Epithelial cell of esophagus (primary cell): ENCODE measurements at regions not wholly inside any gene's neighbourhood (a gene's known extent, or its start where the extent isn't known, plus 50 kb on each side); places are given as distances from the start of the nearest gene placed in this dataset.

Experiments used
- DNase-seq: peaks from one replicate; pipeline ENCODE4 v3.0.0; 2010; ENCODE audit warnings: low read depth
- H3K4me3 ChIP-seq: 2 replicates; pipeline ENCODE4 v1.5.1; 2011; ENCODE audit warnings: mild to moderate bottlenecking, low read length, control low read depth
- TF ChIP-seq, protein P1 (sequence below): IDR thresholded peaks from 2 replicates; pipeline ENCODE4 v1.5.1; 2011; ENCODE audit warnings: low read depth, mild to moderate bottlenecking, low read length, control low read depth, inconsistent platforms; ENCODE audit not compliant: insufficient read depth; ENCODE audit errors: missing control alignments

DNA sequence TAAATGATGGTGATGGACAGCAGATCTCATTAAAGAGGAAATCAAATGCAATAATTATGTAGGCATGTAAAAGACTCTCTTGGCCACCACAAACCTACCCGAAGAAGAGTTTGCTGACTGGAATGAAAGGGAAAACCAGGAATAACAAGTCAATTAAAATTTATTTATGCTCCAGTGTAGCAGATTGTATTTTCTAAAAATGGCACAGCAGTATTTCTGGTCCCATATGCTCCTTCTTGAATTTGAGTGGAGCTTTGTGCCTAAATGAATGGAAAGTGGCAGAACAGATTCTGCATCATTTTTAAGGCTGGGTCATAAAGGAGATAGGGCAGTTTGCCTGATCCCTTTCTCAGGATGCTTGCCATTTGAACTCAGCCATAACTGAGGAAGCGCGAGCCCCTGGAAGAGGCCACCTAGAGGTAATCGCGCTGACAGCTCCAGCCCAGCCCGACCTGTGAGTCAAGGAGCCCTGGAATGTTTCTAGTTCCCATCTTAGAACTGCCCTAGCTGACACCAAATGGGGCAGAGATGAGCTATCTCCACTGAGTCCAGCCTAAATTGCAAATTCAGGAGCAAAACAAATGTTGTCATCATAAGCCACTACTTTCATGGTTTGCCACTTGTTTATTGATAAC is 229.2 kb upstream of the TMTC1 start:
- DNase-seq = no peak
- TF ChIP-seq, protein P1, sequence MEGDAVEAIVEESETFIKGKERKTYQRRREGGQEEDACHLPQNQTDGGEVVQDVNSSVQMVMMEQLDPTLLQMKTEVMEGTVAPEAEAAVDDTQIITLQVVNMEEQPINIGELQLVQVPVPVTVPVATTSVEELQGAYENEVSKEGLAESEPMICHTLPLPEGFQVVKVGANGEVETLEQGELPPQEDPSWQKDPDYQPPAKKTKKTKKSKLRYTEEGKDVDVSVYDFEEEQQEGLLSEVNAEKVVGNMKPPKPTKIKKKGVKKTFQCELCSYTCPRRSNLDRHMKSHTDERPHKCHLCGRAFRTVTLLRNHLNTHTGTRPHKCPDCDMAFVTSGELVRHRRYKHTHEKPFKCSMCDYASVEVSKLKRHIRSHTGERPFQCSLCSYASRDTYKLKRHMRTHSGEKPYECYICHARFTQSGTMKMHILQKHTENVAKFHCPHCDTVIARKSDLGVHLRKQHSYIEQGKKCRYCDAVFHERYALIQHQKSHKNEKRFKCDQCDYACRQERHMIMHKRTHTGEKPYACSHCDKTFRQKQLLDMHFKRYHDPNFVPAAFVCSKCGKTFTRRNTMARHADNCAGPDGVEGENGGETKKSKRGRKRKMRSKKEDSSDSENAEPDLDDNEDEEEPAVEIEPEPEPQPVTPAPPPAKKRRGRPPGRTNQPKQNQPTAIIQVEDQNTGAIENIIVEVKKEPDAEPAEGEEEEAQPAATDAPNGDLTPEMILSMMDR = no peak
- no peak overlapping the region for H3K4me3 ChIP-seq

DNA sequence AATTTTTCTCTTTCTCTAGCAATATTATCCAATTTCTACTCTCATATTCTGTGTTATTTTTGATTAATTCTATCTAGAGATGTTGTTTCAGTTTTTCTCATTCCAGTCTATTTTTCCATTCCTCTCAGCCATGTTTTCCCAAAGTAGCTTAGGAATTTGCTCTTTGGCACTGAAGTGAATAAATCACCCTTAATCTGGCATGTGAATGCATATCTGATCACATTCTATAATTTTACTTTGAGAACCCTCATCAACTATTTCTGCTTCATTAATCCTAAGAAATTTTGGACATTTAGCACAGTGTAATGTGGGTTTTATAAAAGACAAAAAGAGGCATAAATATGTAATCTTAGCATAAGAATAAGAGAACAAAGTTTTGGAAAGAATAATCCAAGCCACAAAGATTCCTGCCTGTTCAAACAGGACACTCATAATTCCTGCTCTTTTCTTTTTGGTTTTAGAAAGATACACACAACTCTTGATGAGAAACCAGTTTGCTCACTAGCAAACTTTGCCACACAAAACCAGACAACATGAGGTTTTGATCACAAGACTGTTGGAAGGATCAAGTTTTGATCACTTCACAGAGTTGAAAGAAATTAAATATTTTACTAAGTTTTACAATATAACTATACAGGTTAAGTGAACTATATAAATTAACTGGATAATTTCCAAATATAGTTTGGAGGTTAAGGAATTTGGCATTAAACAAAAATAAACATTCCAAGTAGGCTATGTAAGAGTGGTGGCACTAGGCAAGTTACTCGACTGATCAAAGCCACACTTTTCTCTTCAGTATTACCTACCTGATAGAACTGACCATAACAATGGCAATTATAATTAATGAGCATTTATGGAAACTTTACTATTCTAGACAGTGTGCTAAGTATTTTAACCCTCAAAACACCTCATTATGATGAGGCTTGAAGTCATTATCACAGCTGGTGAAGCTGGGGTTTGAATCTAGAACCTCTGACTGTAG is 226.6 kb upstream of the TMTC1 start:
- no peak for DNase-seq
- TF ChIP-seq, protein P1 = no peak
- no peak overlapping the region for H3K4me3 ChIP-seq

DNA sequence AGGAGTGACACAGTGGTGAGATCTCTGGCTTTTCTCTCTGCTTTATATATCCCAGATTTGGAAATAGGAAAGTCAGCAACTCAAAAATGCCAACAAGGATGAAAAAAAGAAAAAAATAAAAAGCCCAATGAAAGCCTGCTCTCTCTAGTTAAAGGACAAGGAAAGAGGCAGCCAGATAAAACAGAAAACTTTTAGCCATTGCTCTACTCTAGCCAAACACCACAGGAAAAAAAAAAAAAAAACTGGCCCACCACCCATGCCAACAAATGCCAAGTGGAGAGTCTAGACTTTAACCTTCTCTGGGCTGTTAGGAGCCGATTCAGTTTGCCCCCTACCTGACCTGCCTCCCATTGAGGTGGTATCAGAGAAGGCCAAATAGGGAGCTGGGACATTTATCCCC is 222.3 kb upstream of the TMTC1 start:
- TF ChIP-seq, protein P1 = no peak
- DNase-seq = no peak
- no peak overlapping the region for H3K4me3 ChIP-seq

DNA sequence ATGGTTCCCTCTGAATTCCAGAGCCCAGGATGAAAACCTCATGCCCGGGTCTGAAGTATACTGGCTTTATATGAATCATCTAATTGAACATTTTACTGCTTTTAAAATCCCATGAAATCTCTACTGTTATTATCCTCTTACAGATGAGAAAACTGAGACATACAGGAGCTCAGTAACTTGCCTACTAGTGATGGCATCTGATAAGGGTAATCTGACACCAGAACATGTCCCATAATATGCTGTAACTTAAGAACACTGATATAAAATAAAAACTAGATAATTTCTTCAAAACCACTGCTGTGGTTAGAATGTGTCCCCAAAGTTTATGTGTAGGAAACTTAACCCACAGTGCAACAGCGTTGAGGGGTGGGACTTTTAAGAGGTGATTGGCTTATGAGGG is 219.6 kb upstream of the TMTC1 start:
- H3K4me3 ChIP-seq = no peak overlapping the region
- DNase-seq = no peak
- TF ChIP-seq, protein P1 = no peak

DNA sequence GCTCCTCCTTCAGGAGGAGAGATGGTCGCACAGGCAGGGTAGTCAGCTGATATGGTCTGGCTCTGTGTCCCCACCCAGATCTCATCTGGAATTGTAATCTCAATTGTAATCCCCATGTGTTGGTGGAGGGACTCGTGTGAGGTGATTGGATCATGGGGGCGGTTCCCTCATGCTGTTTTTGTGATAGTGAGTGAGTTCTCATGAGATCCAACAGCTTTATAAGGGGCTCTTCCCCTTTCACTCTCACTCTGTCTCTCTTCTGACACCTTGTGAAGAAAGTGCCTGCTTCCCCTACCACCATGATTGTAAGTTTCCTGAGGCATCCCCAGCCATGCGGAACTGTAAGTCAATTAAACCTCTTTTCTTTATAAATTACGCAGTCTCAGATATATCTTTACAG is 218.9 kb upstream of the TMTC1 start:
- no peak overlapping the region for H3K4me3 ChIP-seq
- no peak for DNase-seq
- TF ChIP-seq, protein P1 = no peak

DNA sequence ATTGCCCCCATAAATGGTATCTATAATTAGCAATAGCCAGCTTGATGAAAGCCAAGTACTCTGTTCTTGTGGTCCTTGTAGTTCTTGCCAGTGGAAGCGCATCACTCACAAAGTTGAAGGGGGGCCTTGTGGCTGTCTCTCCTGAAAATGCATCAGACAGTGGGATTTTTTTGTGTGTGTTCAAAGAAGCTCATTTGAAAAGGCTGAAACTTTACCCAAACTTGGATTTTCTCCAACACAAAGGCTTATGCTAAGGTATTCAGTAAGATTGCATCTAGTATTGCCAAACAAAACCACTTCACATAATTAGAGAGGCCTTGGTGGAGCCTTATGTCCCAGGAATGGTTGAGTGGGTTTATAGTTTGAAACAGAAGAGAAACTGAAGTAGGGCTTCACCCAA is 216.7 kb upstream of the TMTC1 start:
- TF ChIP-seq, protein P1 = no peak
- H3K4me3 ChIP-seq = no peak overlapping the region
- DNase-seq = no peak
